GM08714 (cell line): ENCODE measurements at regions not wholly inside any gene's neighbourhood (a gene's known extent, or its start where the extent isn't known, plus 50 kb on each side); places are given as distances from the start of the nearest gene placed in this dataset.

Experiments
- H3K4me3 ChIP-seq: fragments of 200-500 bp; sonication (Bioruptor generic); 2 replicates; pipeline ENCODE4 v1.5.1; 2014; ENCODE audit warnings: mild to moderate bottlenecking, low read length, inconsistent platforms
- ZNF274 ChIP-seq: IDR thresholded peaks from 2 replicates; pipeline ENCODE4 v1.6.1; 2012; ENCODE audit warnings: mild to moderate bottlenecking, low read depth, low read length

GRCh38 chr2:58688813-58689212 is 447.7 kb upstream of the FANCL start:
- no peak overlapping the region for H3K4me3 ChIP-seq
- TF ChIP-seq ZNF274 = no peak

- no peak for TF ChIP-seq ZNF274
Measured at GRCh38 chr2:58686776-58687175, 445.7 kb upstream of the FANCL start.

GRCh38 chr2:58680755-58681310 is 439.7 kb upstream of the FANCL start:
- TF ChIP-seq ZNF274 = no peak
- no peak overlapping the region for H3K4me3 ChIP-seq

More at GRCh38 chr2:58686776-58687175, 445.7 kb upstream of the FANCL start:
- H3K4me3 ChIP-seq = no peak overlapping the region

- H3K4me3 ChIP-seq = no peak overlapping the region
- TF ChIP-seq ZNF274 = no peak
Measured at GRCh38 chr2:58677748-58678147, 436.6 kb upstream of the FANCL start.

- no peak overlapping the region for H3K4me3 ChIP-seq
- TF ChIP-seq ZNF274 = no peak
Measured at GRCh38 chr2:58671675-58672074, 430.6 kb upstream of the FANCL start.

GRCh38 chr2:58669998-58670397 is 428.9 kb upstream of the FANCL start:
- no peak for TF ChIP-seq ZNF274

GRCh38 chr2:58667137-58667774 is 426.1 kb upstream of the FANCL start:
- H3K4me3 ChIP-seq = no peak overlapping the region
- TF ChIP-seq ZNF274 = no peak

More at GRCh38 chr2:58669998-58670397, 428.9 kb upstream of the FANCL start:
- H3K4me3 ChIP-seq = no peak overlapping the region

GRCh38 chr2:58666323-58666970 is 425.3 kb upstream of the FANCL start:
- H3K4me3 ChIP-seq = no peak overlapping the region
- TF ChIP-seq ZNF274 = no peak

- no peak overlapping the region for H3K4me3 ChIP-seq
- no peak for TF ChIP-seq ZNF274
Measured at GRCh38 chr2:58665154-58665553, 424.0 kb upstream of the FANCL start.

- TF ChIP-seq ZNF274 = no peak
- no peak overlapping the region for H3K4me3 ChIP-seq
Measured at GRCh38 chr2:58664523-58665151, 423.5 kb upstream of the FANCL start.

GRCh38 chr2:58660046-58660445 is 418.9 kb upstream of the FANCL start:
- H3K4me3 ChIP-seq = no peak overlapping the region
- TF ChIP-seq ZNF274 = no peak

GRCh38 chr2:58655152-58655551 is 414.0 kb upstream of the FANCL start:
- no peak for TF ChIP-seq ZNF274

GRCh38 chr2:58651930-58652329 is 410.8 kb upstream of the FANCL start:
- no peak for TF ChIP-seq ZNF274
- H3K4me3 ChIP-seq = no peak overlapping the region

More at GRCh38 chr2:58655152-58655551, 414.0 kb upstream of the FANCL start:
- no peak overlapping the region for H3K4me3 ChIP-seq

GRCh38 chr2:58650781-58651180 is 409.7 kb upstream of the FANCL start:
- TF ChIP-seq ZNF274 = no peak

GRCh38 chr2:58649756-58650155 is 408.6 kb upstream of the FANCL start:
- no peak overlapping the region for H3K4me3 ChIP-seq
- TF ChIP-seq ZNF274 = no peak

More at GRCh38 chr2:58650781-58651180, 409.7 kb upstream of the FANCL start:
- H3K4me3 ChIP-seq = no peak overlapping the region

- H3K4me3 ChIP-seq = no peak overlapping the region
- no peak for TF ChIP-seq ZNF274
Measured at GRCh38 chr2:58645017-58645416, 403.9 kb upstream of the FANCL start.
